NCI-H82 treated with DMSO at 0.1 percent for 48 hours (cell line): ENCODE measurements at regions not wholly inside any gene's neighbourhood (a gene's known extent, or its start where the extent isn't known, plus 50 kb on each side); places are given as distances from the start of the nearest gene placed in this dataset.
A peak's percentile ranks its signal among the peaks of the same experiment; 100 is the strongest.
"Not testable (repeated sequence)": the region's sequence is repeated elsewhere in the genome, so short reads cannot be mapped to it uniquely, and the experiment has no call there.

Source experiments
- DNase-seq: peaks from one replicate; lab custom pipeline; 2025; ENCODE audit not compliant: unreplicated experiment; lab: John Stamatoyannopoulos, UW

DNA sequence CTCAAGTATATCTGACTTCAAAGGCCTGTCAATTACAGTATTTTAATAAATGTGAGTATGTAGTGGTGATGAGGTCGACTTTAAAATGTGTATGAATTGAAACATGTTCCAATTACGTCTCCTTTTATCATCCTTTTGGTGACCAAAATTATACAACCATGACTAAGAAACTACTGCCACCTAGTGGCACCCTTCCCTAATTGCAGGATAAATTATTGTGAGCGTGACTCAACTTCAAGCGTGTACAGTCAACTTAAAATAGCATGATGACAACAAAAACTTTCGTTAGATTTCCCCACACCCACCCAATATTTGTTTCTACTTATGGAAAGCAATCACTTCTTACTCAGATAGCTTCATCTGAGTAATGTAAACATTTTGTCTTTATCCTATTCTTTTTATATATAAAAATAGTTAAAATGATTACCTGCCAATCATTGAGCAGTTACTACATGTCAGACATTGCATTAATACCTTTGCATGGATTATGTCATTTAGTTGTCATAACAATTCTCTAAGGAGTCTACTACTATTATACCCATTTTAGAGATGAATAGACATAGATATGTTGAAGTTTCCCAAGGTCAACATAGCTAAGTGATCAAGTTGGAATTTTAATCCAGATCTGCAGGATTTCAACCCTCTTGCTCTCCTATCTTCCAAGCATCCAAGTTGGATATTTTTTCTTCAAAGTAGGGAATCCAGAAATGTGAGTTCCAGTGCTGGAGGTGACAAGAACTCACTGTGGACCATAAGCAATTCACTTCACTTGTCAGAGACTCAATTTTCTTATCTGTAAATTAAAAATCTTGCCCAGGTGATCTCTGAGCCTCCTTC is 106.0 kb downstream of the MEX3B start:
- no peak for DNase-seq

DNA sequence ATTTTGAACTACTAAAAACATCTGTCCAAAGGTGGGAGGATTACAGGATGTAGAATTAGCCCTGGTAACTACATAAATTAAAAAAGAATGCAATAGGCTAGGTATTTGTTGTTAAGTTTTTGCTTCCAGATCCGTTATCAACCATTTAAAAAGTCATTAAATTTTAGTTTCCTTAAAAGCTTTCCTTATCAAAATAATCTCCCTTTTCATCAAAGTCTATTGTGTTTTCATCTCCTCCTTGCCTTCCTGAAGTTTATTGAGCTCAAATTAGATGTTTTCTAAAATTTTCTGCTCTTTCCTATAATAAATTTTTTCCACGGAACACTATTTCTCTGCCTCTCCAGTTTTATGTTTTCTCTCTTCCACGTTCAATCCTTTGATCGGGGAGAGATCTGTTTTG is 108.6 kb downstream of the MEX3B start:
- no peak for DNase-seq

DNA sequence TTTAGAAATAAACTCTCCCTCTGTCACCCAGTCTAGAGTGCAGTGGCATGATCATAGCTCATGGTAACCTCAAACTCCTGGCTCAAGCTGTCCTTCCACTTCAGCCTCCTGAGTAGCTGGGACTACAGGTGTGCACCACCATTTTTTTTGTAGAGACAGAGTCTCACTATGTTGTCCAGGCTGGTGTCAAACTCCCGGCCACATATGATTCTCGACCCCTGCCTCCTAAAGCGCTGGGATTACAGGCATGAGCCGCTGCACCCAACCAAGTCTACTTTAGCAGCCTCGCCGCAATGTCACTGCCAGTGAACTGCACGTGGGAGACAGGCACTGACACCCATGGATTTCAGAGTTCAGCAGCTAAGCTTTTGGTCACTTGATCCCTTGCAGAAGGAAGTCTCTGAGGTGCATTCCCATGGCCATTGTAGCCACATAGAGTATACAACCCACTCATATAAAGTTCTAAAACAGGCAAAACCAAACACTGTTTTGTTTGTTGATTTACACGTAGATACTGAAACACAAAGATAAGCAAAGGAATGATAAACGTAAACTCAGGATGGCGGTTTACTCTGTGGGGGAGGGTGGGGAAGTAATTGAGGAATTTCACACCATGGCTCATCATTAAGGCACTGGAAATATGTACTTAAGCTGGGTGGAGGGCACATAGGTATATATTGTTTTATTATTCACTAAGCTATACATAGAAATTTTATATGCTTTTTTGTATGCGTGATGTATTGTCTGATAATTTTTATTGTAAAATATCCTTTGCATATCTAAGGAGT is 115.0 kb downstream of the MEX3B start:
- no peak for DNase-seq

DNA sequence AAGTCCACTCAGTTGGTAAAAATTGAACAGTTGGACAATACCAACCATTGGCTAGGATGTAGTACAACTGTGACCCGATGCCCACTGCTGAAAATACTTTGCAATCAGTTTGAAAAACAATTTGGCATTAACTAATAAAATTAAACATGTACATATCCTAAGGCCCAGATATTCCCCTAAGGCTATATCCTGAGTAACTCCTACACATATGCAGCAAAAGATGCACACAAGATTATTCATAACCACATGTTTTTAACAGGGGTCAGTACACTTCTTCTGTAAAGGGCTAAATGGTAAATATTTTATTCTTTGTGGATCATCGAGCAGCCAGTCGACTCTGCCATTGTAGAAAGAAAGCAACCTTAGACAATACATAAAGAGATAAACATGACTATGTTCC is 116.3 kb downstream of the MEX3B start:
- DNase-seq = no peak

DNA sequence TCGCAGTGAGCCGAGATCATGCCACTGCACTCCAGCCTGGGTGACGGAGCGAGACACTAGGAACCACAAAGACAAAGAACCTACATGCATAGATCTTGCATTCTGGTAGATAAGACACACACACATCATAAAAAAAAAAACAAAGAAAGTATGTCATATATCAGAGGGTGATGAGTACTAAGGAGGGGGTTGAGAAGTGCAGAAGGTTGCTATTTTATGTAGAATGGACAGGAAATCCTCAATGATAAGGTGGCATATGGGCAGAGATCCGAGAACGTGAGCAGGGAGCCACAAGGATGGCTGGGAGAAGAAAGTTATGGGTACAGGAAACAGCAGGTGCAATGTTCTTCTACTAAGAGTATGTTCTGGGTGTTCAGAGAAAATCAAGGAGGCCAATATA is 118.8 kb downstream of the MEX3B start:
- DNase-seq = no peak

DNA sequence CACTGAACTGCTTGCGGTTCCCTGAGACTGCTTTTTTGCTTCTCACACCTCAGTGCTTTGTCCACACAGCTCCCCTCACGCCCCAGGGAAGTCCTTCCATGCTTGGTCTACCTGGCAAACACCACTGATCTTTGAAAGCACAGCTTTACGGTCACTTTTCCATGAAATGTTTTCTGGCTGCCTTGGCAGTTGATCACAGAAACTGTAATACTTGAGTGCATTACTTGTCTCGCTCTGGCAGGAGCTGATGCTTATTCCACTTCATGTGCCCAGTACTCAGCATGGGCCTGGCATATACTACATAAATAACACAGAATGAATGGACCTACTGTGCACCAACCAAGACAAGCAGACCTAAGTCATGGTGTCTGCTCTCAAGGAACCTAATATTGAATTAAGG is 121.1 kb downstream of the MEX3B start:
- no peak for DNase-seq

DNA sequence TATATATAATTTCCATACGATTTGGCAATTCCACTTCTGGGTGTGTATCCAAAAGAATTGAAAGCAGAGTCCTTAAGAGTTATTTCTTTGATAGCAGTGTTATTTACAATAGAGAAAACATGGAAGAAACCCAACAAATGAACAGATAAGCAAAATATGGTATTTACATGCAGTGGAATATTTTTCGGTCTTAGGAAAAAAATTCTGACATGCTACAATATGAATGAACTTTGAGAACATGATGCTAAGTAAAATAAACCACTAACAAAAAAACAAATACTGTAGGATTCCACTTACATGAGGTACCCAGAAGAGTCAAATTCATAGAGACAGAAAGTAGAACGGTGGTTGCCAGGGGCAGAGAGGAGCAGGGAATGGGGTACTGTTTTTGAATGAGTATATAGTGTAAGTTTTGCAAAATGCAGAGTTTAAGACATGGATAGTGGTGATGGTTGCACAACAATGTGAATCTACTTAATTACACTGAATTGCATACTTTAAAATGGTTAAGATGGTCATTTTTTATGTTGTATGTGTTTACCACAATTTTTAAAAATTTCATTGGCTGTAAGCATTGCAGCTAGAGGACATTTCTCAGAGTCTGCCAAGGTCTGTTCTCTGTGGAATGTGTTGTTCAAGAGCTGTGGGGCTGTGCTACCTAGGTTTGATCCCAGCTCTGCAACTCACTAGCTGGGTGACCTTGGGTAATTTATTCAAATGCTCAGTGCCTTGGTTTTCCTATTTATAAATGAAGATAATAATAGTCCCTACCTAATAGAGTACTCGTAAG is 122.1 kb downstream of the MEX3B start:
- no peak for DNase-seq

DNA sequence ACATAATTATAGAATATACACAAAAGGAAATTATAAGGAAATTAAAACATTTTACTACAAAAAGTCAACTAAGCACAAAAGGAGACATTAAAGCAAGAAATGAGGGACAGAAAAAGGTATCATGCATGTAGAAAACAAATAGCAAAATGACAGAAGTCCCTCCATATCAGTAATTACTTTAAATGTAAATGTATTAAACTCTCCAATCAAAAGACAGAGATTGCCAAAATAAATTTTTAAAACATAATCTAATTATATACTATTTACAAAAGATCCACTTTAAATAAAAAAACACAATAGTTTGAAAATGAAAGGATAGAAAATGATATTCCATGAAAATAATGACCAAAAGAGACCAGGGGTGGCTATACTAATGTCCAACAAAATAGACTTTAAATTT is 123.7 kb downstream of the MEX3B start:
- no peak for DNase-seq

DNA sequence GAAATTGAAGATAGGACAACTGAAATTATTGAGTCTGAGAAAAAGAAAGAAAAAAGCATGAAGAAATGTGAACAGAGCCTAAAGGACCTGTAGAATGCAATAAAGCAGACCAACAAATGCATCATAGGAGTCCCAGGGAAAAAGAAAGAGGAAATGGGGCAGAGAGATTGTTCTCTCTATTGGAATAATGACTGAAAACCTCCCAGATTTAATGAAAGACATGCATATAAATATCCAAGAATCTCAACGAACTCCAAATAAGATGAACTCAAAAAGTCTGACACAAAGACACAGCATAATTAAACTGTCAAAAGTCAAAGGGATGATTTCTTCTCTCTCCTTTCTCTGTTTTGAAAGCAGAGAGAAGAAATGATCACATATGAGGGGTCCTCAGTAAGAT is 124.7 kb downstream of the MEX3B start:
- DNase-seq = no peak

DNA sequence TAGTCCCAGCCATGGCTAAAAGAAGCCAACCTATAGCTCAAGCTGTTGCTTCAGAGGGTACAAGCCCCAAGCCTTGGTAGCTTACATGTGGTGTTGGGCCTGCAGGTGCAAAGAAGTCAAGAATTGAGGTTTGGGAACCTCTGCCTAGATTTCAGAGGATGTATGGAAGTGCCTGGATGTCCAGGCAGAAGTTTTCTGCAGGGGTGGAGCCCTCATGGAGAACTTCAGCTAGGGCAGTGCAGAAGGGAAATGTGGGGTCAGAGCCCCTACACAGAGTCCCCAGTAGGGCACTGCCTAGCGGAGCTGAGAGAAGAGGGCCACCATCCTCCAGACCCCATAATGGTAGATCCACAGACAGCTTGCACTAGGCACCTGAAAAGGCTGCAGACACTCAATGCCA is 127.1 kb downstream of the MEX3B start:
- not testable (repeated sequence) for DNase-seq

DNA sequence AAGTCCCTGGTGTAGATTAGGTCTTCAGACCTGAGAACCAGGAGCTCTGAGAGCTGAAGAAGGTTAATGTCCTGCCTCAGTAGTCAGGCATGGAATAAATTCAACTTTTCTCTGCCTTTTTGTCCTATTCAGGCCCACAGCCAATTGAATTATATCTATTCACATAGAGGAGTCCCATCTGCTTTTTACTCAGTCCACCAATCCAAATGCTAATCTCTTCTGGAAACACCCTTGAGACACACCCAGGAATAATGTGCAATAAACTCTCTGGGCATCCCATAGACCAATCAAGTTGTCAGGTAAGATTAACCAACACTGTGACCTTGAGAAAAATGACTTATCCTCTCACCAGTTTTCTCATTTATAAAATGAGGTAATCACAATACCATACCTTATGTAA is 129.4 kb downstream of the MEX3B start:
- no peak for DNase-seq

DNA sequence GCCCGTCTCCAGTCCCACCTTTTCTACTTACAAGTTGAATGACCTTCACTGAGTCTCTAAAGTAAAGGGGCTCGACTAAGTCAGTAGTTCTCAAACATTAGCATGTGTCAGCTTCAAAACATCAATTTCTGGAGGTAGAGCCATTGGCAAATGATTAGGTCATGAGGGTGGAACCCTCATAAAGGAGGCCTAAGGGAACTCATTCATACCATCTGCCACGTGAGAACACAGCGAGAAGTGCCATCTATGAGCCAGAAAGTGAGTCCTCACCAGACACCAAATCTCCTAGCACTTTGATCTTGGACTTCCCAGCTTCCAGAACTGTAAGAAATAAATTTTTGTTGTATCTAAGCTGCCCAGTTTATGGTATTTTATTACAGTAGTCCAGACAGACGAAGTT is 129.8 kb downstream of the MEX3B start:
- DNase-seq = no peak

DNA sequence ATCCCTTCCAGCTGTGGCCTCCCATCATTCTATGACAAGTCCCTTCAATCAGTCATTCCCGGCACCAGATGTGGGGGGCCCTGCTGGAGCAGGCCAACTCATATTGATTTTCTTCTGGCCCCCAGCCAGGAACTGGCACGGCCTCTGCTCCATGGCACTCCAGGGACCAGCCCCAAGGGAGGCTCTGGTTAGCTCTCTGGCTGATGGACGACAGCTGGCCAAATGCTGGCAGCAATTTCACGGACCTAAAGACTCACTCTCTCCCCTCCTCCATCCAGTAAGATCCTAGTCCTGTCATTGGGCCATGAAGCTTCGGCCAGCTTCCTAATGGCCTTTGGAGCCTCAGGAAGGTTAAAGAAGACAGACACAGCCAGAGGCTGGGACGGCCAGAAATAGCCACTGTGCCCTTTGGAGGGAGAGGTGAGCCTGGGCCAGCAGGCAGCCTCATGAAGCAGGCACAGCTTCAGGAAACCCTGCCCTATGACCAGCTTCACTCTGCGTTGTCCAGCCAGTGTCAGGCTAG is 131.0 kb downstream of the MEX3B start:
- DNase-seq = peak; percentile 70

DNA sequence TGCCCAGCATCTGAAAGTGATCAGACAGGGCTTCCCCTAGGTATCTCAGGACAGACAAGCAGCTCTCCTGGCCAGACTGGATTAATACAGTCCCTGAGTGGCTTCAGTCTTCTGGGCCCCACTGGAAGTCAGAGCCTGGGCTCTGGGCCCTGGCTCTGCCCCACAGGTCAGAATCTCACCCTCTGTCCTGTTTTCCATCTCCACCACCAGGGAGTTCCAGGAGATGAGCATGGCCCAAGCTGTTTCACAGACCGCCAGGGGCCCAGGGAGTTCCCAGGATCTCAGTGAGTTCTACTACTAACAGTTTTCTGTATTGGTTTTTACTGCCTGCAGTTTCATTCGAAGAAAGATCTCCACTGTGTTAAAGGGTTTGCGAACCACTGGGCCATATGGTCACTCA is 131.5 kb downstream of the MEX3B start:
- DNase-seq = no peak

DNA sequence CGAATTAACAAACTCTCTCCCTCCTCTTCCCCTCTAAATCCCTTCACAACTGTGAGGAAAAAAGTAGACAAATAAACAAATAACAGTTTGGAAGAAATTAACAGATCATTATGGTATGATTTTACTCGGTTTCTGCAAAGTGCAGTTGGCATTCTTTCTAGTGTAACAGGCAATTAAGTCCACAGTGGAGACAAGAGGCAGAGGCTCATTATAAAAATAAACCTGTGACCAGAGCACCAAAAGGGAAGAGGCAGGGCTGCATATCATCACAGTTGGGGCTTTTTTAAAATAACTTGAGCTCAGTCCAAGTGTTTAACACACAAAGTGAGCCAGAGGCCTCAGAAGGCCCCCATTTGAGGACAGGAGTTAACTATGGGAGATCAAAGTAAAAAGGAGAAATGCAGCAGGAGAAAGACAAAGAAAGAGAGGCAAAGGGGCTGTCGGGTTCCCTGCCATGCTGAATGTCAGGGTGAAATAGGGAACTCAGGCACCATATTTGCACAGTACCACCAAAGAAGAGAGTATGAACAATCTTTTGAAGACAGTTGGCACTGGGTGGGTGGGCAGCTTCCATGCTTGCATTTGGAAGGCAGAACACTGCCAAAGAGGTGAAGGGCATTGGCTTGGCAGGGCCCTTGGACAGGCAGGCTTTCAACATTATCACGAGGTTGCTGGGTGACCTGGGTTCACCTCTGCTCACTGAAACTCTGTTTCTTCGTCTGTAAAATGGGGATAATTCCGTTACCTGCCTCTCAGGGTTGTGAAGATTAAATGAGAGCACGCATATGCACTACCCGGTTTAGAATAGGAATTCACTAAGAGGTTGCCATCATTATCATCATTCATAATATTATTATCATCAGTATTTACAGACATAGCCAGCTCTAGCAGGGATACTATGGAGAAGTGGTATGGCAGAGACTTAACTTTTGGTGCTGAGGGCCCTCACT is 134.5 kb downstream of the MEX3B start:
- no peak for DNase-seq

DNA sequence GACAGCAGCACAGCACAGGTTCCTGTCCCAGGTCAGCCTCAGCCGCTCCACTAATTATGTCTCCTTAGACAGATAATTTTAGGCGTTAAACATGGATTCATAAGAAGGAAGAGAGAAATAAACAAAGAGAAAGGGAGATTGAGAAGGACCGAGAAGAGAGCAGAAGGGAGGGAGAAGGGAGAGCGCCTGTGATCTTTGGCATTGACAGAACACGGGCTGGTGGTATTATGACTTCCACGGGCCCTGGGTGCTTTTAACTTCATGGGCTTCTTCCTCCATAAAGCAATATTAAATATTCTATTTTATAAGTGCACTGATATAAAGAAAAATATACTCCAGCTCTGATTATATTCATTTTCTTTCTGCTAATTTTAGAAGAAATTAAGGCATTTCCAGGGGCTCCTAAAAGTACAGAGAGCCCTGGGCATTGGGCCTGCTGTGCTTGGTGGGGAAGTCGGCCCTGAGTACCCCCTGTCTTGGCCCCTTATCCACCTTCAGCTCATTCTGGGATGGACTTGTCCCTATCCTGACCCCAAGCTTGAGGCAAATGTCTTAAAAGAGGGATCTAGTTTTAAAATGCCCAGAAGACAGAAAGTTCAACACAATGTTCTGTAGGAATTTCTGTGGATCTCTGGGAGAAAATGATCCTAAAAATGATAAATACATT is 135.3 kb downstream of the MEX3B start:
- no peak for DNase-seq

DNA sequence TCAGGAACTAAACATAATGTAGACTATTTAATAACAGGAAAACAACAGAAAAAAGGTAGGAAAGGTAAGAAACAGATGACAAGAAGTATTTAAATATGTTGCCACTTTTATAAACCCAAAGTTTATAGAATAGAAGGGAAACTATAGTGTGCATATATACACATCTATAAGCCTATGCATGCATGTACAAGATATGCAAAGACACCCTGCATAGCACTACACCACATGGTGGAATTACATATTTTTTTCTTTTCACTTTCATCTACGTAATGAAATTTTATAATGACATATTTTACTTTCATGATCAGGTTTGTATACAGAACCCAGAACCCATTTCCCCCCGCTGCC is 136.8 kb downstream of the MEX3B start:
- no peak for DNase-seq

DNA sequence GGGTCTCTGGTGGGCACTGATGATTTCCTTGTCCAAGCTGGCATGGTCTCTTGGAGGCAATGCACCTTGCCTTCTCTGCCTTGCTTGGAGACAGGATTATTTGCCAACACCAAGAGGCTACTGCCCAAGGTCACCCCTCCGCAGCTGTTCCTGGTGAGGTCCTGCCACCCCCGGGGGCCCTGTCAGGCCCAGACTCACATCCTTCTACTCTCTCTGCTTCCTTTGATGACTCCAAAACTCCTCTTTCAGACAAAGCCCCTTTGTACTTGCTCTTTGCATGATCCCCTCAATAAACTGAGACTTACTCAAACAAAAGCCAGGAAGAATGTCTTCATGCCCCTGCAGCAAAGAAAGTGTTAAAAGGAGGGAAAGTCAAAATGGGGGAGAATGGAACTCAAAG is 137.7 kb downstream of the MEX3B start:
- no peak for DNase-seq

DNA sequence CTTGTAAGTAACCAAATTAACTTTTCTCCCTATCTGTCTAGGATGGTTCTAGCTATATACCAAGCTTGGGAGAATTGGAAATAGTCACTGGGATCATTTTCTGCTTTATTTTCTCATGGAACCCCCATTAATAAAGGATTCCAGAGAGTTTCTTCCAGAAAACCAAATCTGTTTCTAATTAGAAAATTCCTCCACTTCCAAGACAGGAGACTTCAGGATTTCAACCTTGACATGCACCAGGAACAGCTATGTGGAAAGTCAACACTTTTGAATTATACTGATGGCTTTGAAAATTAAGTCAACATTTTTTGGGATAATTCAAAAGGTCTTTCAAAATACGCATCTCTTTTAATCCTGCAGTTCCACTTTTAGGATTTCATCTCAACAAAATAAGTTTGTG is 138.3 kb downstream of the MEX3B start:
- DNase-seq = no peak

DNA sequence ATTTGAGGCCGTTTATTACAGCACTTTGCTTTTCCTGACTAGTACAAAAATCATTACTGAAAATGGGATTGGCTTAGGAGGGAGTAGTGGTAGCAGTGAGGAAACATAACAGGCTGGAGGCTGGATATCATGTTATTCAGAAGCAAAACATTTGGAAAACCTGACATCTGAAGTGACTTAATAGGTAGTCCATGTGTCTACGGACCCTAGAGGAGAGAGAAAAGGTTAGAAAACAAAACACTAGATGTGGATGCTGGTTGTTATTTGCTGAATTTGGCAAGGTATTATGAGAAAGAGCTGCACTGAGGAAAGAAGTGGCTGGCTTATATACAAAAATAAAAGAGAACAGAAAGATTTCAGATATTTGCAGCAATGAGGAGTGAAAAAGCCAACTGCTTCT is 139.9 kb downstream of the MEX3B start:
- DNase-seq = no peak
